HEK293 (cell line): ENCODE measurements at regions not wholly inside any gene's neighbourhood (a gene's known extent, or its start where the extent isn't known, plus 50 kb on each side); places are given as distances from the start of the nearest gene placed in this dataset.

Experiments
- CTCF ChIA-PET: fragments of 350-600 bp; formaldehyde crosslinking; extraction: SDS; loops from one replicate; lab custom pipeline; 2021; ENCODE audit warnings: antibody characterized with exemption; lab: Yijun Ruan, JAX
- POLR2A ChIA-PET: fragments of 300-600 bp; formaldehyde crosslinking; extraction: SDS; loops from one replicate; lab custom pipeline; 2020; ENCODE audit warnings: antibody characterized with exemption, inconsistent platforms; lab: Yijun Ruan, JAX
- H3K27ac ChIP-seq: fragments of 200-500 bp; sonication (Bioruptor generic); 2 replicates; pipeline ENCODE4 v1.5.1; 2014; ENCODE audit warnings: low read depth, low read length, control low read depth, inconsistent platforms; ENCODE audit errors: extremely low read depth
- H3K36me3 ChIP-seq, 2 experiments: fragments of 200-500 bp in 1 of 2; sonication (Bioruptor generic) in 1 of 2; 1 replicate in 1 of 2; 2 replicates in 1 of 2; pipeline ENCODE4 v1.5.1; 2014 to 2017; ENCODE audit warnings: inconsistent platforms in 2 of 2, low read length in 2 of 2; ENCODE audit not compliant: control insufficient read depth in 2 of 2, insufficient read depth in 1 of 2
- H3K4me1 ChIP-seq: fragments of 200-500 bp; sonication (Bioruptor generic); 2 replicates; pipeline ENCODE4 v1.5.1; 2014; ENCODE audit warnings: mild to moderate bottlenecking, low read length, inconsistent platforms; ENCODE audit not compliant: control insufficient read depth, insufficient read depth
- H3K4me3 ChIP-seq: 2 replicates; pipeline ENCODE4 v1.5.1; 2011; ENCODE audit warnings: low read depth, mild to moderate bottlenecking, control low read depth, low read length, moderate library complexity
- H3K9me3 ChIP-seq: fragments of 200-500 bp; sonication (Bioruptor generic); 2 replicates; pipeline ENCODE4 v1.5.1; 2014; ENCODE audit warnings: low read depth, low read length, inconsistent platforms; ENCODE audit not compliant: control insufficient read depth, insufficient read depth
- CTCF ChIP-seq: fragments of 450-650 bp; formaldehyde crosslinking; IDR thresholded peaks from 2 replicates; pipeline ENCODE4 v1.5.1; 2016; ENCODE audit warnings: missing biosample characterization, missing genetic modification characterization
- ELK4 ChIP-seq: IDR thresholded peaks from 2 replicates; pipeline ENCODE4 v1.6.1; 2011; ENCODE audit warnings: mild to moderate bottlenecking, low read depth, low read length, borderline replicate concordance
- HOXD13 ChIP-seq: sonication (generic); formaldehyde crosslinking; IDR thresholded peaks from 2 replicates; pipeline ENCODE4 v1.8.0; 2022; ENCODE audit warnings: missing genetic modification reagents, borderline replicate concordance
- KLF16 ChIP-seq: fragments of 450-650 bp; formaldehyde crosslinking; IDR thresholded peaks from 2 replicates; pipeline ENCODE4 v1.5.1; 2017; ENCODE audit warnings: missing biosample characterization, missing genetic modification characterization
- RBAK ChIP-seq: fragments of 450-650 bp; formaldehyde crosslinking; IDR thresholded peaks from 2 replicates; pipeline ENCODE4 v1.5.1; 2016; ENCODE audit warnings: missing biosample characterization, missing genetic modification characterization
- SETDB1 ChIP-seq: IDR thresholded peaks from one replicate; pipeline ENCODE4 v1.6.1; 2017; ENCODE audit warnings: mild to moderate bottlenecking, low read length, moderate library complexity, mixed read lengths; ENCODE audit not compliant: insufficient read length
- ZBTB10 ChIP-seq: fragments of 450-650 bp; formaldehyde crosslinking; IDR thresholded peaks from 2 replicates; pipeline ENCODE4 v1.5.1; 2016; ENCODE audit warnings: missing biosample characterization, missing genetic modification characterization
- ZNF140 ChIP-seq: fragments of 450-650 bp; formaldehyde crosslinking; IDR thresholded peaks from 2 replicates; pipeline ENCODE4 v1.5.1; 2016; ENCODE audit warnings: missing biosample characterization, missing genetic modification characterization
- ZNF174 ChIP-seq: fragments of 450-650 bp; formaldehyde crosslinking; IDR thresholded peaks from 2 replicates; pipeline ENCODE4 v1.5.0; 2017; ENCODE audit warnings: missing biosample characterization, mild to moderate bottlenecking, missing genetic modification characterization
- ZNF202 ChIP-seq: fragments of 450-650 bp; formaldehyde crosslinking; IDR thresholded peaks from 2 replicates; pipeline ENCODE4 v1.5.1; 2016; ENCODE audit warnings: missing biosample characterization, missing genetic modification characterization, borderline replicate concordance
- ZNF26 ChIP-seq: fragments of 450-650 bp; formaldehyde crosslinking; IDR thresholded peaks from 2 replicates; pipeline ENCODE4 v1.5.1; 2016; ENCODE audit warnings: missing biosample characterization, missing genetic modification characterization
- ZNF274 ChIP-seq, 2 experiments: fragments of 200-500 bp in 1 of 2; fragments of 450-650 bp in 1 of 2; sonication (Bioruptor generic) in 1 of 2; formaldehyde crosslinking in 1 of 2; IDR thresholded peaks; 2 replicates each; pipeline versions ENCODE4 v1.5.1 to v1.6.1; 2014 to 2016; ENCODE audit warnings: borderline replicate concordance in 1 of 2, inconsistent platforms in 1 of 2, low read length in 1 of 2, missing biosample characterization in 1 of 2, missing genetic modification characterization in 1 of 2
- ZNF302 ChIP-seq: fragments of 450-650 bp; formaldehyde crosslinking; IDR thresholded peaks from 2 replicates; pipeline ENCODE4 v1.5.1; 2016; ENCODE audit warnings: missing biosample characterization, missing genetic modification characterization, low read depth
- ZNF423 ChIP-seq: fragments of 450-650 bp; formaldehyde crosslinking; IDR thresholded peaks from 2 replicates; pipeline ENCODE4 v1.5.1; 2016; ENCODE audit warnings: missing biosample characterization, missing genetic modification characterization
- ZNF426 ChIP-seq: fragments of 450-650 bp; formaldehyde crosslinking; IDR thresholded peaks from 2 replicates; pipeline ENCODE4 v1.5.1; 2017; ENCODE audit warnings: missing biosample characterization, missing genetic modification characterization, mild to moderate bottlenecking, inconsistent platforms, moderate library complexity
- ZNF544 ChIP-seq: fragments of 450-650 bp; formaldehyde crosslinking; IDR thresholded peaks from 2 replicates; pipeline ENCODE4 v1.5.0; 2017; ENCODE audit warnings: missing biosample characterization, missing genetic modification characterization
- ZNF558 ChIP-seq: fragments of 450-650 bp; formaldehyde crosslinking; IDR thresholded peaks from 2 replicates; pipeline ENCODE4 v1.5.1; 2016; ENCODE audit warnings: missing biosample characterization, missing genetic modification characterization
- ZNF621 ChIP-seq: fragments of 450-650 bp; formaldehyde crosslinking; IDR thresholded peaks from 2 replicates; pipeline ENCODE4 v1.5.1; 2017; ENCODE audit warnings: missing biosample characterization, missing genetic modification characterization
- ZNF707 ChIP-seq: fragments of 450-650 bp; formaldehyde crosslinking; IDR thresholded peaks from 2 replicates; pipeline ENCODE4 v1.5.1; 2016; ENCODE audit warnings: missing biosample characterization, missing genetic modification characterization

GRCh38 chr1:201662646-201663045, 123.7 kb downstream of the NAV1 start (continued):
- TF ChIP-seq ELK4 (no peak), ZNF621 (tag by site-specific recombination) (no peak), ZNF202 (tag by site-specific recombination) (no peak), CTCF (tag by site-specific recombination) (no peak), ZNF174 (no peak), ZNF544 (no peak), KLF16 (tag by site-specific recombination) (no peak)
- TF ChIP-seq, all 188 proteins: peak for 0

GRCh38 chr1:201663491-201664113, 124.7 kb downstream of the NAV1 start:
- ChIA-PET POLR2A (no interaction called here), CTCF (interaction anchor here (0.7 kb wide), 1 partner anchor 23 kb away, joined by 3 read pairs; no protein-coding TSS in a partner anchor)
- no peak overlapping the region for H3K4me3 ChIP-seq
- no peaks in the 10 kb centered on the region for H3K4me1 ChIP-seq
- no peaks in the 10 kb centered on the region for H3K36me3 ChIP-seq
- TF ChIP-seq HOXD13 (no peak), ZNF558 (no peak), ZNF140 (tag by site-specific recombination) (no peak), ZNF426 (tag by site-specific recombination) (no peak), CTCF (tag by site-specific recombination) (no peak), ZNF26 (tag by site-specific recombination) (no peak), ZNF707 (tag by site-specific recombination) (no peak), ZNF423 (no peak), SETDB1 (no peak), ZNF302 (tag by site-specific recombination) (no peak), ZBTB10 (tag by site-specific recombination) (no peak), RBAK (tag by site-specific recombination) (no peak), ZNF274 (IDR thresholded peaks at IDR 0.05; ENCODE audit: low read length) (no peak), ZNF274 (tag by site-specific recombination; IDR thresholded peaks at IDR 0.05; ENCODE audit: borderline replicate concordance) (no peak)
- no peaks in the 10 kb centered on the region for H3K9me3 ChIP-seq
- H3K27ac ChIP-seq = no peak overlapping the region
